ENCODE measurements at regions not wholly inside any gene's neighbourhood (a gene's known extent, or its start where the extent isn't known, plus 50 kb on each side); places are given as distances from the start of the nearest gene placed in this dataset.

DNA sequence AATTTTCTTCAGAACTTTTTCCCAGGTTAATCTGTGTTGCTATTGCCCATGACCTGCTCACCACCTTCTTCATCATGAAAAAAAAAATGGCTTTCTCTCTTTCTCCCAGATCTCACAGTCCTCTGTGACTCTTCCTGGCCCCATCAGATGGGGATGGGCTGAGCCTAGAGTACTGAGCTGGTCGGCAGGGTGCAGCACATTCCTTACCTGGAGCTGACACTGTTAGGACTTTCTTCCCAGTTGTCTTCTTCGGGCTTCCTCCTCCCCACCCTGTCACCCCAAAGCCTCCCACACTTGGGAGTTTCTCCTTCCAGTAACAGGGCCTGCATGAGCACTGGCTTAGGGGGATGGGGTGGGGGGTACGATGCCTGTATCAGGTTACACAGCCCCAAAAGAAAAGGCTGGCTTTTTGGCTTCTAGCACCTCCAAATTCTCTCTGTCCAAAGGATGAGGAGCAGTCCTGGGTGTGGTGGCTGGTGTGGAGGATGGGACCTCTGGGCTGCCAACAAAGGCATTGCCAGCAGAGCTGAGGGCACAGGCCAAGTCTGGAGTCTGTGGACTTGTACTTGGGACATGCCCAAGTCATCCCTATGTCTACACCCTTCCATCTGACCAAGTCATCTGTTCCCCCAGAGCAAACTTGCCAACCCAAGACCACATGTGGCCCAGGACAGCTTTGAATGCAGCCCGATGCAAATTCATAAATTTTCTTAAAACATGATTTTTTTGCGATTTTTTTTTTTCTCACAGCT is 68.0 kb upstream of the HSPA9 start:
- intact Hi-C loops (cut with DNase I) = loop anchor here (2.0 to 10.0 kb wide), 5 partner anchors 172 to 622 kb away; no protein-coding TSS in a partner anchor
- no peak for TF ChIP-seq POLR2A (IDR thresholded peaks at IDR 0.05)
- TF ChIP-seq, protein P1, sequence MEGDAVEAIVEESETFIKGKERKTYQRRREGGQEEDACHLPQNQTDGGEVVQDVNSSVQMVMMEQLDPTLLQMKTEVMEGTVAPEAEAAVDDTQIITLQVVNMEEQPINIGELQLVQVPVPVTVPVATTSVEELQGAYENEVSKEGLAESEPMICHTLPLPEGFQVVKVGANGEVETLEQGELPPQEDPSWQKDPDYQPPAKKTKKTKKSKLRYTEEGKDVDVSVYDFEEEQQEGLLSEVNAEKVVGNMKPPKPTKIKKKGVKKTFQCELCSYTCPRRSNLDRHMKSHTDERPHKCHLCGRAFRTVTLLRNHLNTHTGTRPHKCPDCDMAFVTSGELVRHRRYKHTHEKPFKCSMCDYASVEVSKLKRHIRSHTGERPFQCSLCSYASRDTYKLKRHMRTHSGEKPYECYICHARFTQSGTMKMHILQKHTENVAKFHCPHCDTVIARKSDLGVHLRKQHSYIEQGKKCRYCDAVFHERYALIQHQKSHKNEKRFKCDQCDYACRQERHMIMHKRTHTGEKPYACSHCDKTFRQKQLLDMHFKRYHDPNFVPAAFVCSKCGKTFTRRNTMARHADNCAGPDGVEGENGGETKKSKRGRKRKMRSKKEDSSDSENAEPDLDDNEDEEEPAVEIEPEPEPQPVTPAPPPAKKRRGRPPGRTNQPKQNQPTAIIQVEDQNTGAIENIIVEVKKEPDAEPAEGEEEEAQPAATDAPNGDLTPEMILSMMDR (IDR thresholded peaks at IDR 0.05) = no peak
- peaks cover 0 to 4% (median 0%) of the 10 kb centered on the region in 9 donors for H3K27me3 ChIP-seq
- H3K4me1 ChIP-seq = peaks cover 0 to 16% (median 1%) of the 10 kb centered on the region in 12 donors
- no peaks in the 10 kb centered on the region for H3K36me3 ChIP-seq
- no peaks in the 10 kb centered on the region for H3K9me3 ChIP-seq
- DNase-seq (peak in 1 of 5 donors; percentile 49), ATAC-seq (peak in 2 of 4 donors; percentile 29 to 38)
- no peak overlapping the region for H3K4me3 ChIP-seq
- WGBS, 4 donors = 78 to 91% (median 85%) methylated on average over 5 of the region's 5 CpGs
- no peak overlapping the region for H3K27ac ChIP-seq

DNA sequence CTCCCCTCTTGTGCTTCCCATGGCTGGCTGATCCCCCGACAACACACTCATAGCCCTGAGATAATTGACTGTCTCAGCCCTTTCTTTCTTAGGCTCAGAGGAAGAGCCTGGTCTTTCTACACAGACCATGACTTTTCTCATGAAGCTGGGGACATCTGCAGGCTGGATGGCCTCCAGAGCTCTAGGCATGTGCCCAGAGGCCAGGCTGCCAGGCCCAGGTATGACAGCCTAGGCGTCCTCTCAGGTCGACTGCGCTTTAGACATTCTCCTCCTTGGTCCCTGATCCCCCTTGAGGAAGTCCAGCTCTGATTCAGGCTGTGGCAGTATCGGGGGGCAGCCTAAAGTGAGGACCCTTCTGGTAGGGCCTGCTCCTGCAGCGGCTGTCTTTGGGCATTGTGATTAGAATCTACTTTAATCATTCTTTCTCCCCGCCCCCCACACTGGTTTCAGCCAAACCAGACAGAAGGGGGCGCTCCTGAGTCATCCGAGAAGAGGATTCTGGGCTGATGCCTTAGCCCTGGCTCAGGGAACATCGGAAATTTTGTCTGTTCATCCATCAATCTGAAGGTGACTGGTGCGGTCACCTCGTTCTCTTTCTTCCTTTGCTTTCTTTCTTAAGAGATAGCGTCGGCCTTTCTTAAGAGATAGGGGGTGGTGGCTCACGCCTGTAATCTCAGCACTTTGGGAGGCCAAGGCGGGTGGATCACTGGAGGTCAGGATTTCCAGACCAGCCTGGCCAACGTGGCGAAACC is 66.5 kb upstream of the HSPA9 start:
- TF ChIP-seq POLR2A (IDR thresholded peaks at IDR 0.05) = no peak
- TF ChIP-seq, protein P1 (IDR thresholded peaks at IDR 0.05) = peak; percentile 62 to 83 (median 76)

DNA sequence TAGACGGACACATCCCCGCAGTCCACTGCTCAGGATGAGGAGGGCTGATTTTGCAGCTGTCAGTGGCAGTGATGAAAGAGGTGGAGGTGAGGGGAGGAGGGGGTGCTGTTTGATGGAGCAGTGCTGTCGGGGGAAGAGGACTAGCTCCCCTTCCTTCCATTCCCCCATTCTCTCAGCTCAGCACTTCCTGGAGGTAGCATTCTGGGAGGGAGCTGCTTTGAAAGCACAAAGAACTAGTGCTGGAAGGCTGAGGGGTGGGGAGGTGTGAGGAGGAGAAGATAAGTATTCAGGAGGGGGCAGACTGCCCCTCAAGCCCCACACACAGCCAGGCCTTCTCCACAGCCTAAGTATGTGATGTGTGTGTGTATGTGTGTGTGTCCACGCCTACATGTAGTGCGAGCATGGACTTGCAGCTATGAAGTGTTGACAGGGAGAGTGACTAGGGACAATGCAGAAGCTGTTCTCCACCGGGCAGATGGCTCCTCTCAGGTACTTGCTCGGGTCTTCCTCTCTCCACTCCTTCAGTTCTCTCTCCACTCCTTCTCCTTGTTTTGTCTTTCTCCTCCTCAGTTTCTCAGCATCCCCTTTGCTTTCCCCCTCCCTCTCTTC is 65.5 kb upstream of the HSPA9 start:
- H3K9me3 ChIP-seq = no peaks in the 10 kb centered on the region
- no peak overlapping the region for H3K27ac ChIP-seq
- intact Hi-C loops (cut with DNase I) = loop anchor here in 9 of 10 donors (2.0 to 10.0 kb wide), 5 partner anchors 174 to 624 kb away; no protein-coding TSS in a partner anchor
- no peak for ATAC-seq
- H3K36me3 ChIP-seq = no peaks in the 10 kb centered on the region
- peak in 1 of 5 donors; percentile 20 for DNase-seq
- no peak for TF ChIP-seq POLR2A (IDR thresholded peaks at IDR 0.05)
- TF ChIP-seq, protein P1 (IDR thresholded peaks at IDR 0.05) = no peak
- no peak overlapping the region for H3K4me3 ChIP-seq
- peaks cover 0 to under 1% (median 0%) of the 10 kb centered on the region in 9 donors for H3K27me3 ChIP-seq
- 62 to 70% (median 66%) methylated on average over 7 of the region's 7 CpGs for WGBS, 4 donors
- H3K4me1 ChIP-seq = peaks cover 0 to 6% (median 0%) of the 10 kb centered on the region in 12 donors

More for the DNA sequence above, 66.5 kb upstream of the HSPA9 start:
- no peaks in the 10 kb centered on the region for H3K36me3 ChIP-seq
- H3K4me1 ChIP-seq = peaks cover 0 to 6% (median 0%) of the 10 kb centered on the region in 12 donors
- DNase-seq (peak; percentile 59 to 84 (median 61)), ATAC-seq (peak in 3 of 4 donors; percentile 56 to 77 (median 75))
- H3K27ac ChIP-seq = no peak overlapping the region
- WGBS, 4 donors = 50 to 57% (median 53%) methylated on average over 18 of the region's 18 CpGs
- intact Hi-C loops (cut with DNase I) = loop anchor here (2.0 to 10.0 kb wide), 5 partner anchors 173 to 623 kb away; no protein-coding TSS in a partner anchor
- H3K27me3 ChIP-seq = peaks cover 0 to 4% (median 0%) of the 10 kb centered on the region in 9 donors
- no peak overlapping the region for H3K4me3 ChIP-seq
- no peaks in the 10 kb centered on the region for H3K9me3 ChIP-seq
